Progenitor cell of endocrine pancreas (in vitro differentiated cells): ENCODE measurements at regions not wholly inside any gene's neighbourhood (a gene's known extent, or its start where the extent isn't known, plus 50 kb on each side); places are given as distances from the start of the nearest gene placed in this dataset.

Experiments
- DNase-seq: peaks from one replicate; pipeline ENCODE4 v3.0.0; 2021; ENCODE audit warnings: low spot score; ENCODE audit not compliant: unreplicated experiment
- H3K27ac Mint-ChIP-seq: 2 replicates; pipeline ENCODE4 v1.8.0; 2021; ENCODE audit warnings: mild to moderate bottlenecking, moderate library complexity, mixed read lengths
- H3K27me3 Mint-ChIP-seq: 2 replicates; pipeline ENCODE4 v1.8.0; 2021; ENCODE audit warnings: mixed read lengths
- H3K36me3 Mint-ChIP-seq: 2 replicates; pipeline ENCODE4 v1.8.0; 2022; ENCODE audit warnings: mixed read lengths; ENCODE audit not compliant: insufficient read depth
- H3K4me1 Mint-ChIP-seq: 2 replicates; pipeline ENCODE4 v1.8.0; 2021; ENCODE audit warnings: low read depth, mixed read lengths
- H3K4me3 Mint-ChIP-seq: 2 replicates; pipeline ENCODE4 v1.8.0; 2021; ENCODE audit warnings: low read depth, mild to moderate bottlenecking, moderate library complexity, mixed read lengths
- H3K9me3 Mint-ChIP-seq: 2 replicates; pipeline ENCODE4 v1.8.0; 2021; ENCODE audit warnings: low read depth, mixed read lengths
- CTCF ChIP-seq: fragments of 200-600 bp; sonication (generic); IDR thresholded peaks from one replicate; pipeline ENCODE4 v1.5.0; 2021; ENCODE audit warnings: antibody characterized with exemption, mild to moderate bottlenecking; ENCODE audit not compliant: unreplicated experiment

- H3K4me1 Mint-ChIP-seq: peaks cover 2% of the 10 kb centered on the region
- no peaks in the 10 kb centered on the region for H3K36me3 Mint-ChIP-seq
- TF ChIP-seq CTCF: no peak
- no peak for DNase-seq
- peaks cover 4% of the 10 kb centered on the region for H3K27me3 Mint-ChIP-seq
- H3K27ac Mint-ChIP-seq: no peak overlapping the region
- H3K9me3 Mint-ChIP-seq: no peaks in the 10 kb centered on the region
- H3K4me3 Mint-ChIP-seq: no peak overlapping the region
Measured at GRCh38 chr11:33417121-33417520, 159.9 kb downstream of the HIPK3 start.

DNA sequence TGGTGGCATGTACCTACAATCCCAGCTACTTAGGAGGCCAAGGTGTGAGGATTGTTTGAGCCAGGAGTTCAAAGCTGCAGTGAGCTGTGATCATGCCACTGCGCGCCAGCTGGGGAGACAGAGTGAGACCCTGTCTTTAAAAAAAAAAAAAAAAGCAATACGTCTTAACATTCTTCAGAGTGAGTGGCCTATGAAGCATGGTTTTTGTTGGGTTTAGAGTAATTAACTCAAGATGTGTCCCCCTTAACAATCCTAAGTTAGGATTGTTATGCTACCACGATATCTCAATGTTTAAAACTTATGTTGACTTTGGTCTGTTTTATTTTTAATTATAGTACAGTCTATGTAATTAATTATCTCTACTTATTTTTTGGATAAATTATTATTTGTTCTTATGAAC is 156.1 kb downstream of the HIPK3 start:
- no peak overlapping the region for H3K4me3 Mint-ChIP-seq
- no peak for DNase-seq
- TF ChIP-seq CTCF: no peak
- no peaks in the 10 kb centered on the region for H3K36me3 Mint-ChIP-seq
- H3K9me3 Mint-ChIP-seq: no peaks in the 10 kb centered on the region
- H3K27ac Mint-ChIP-seq: no peak overlapping the region
- H3K27me3 Mint-ChIP-seq: peaks cover 18% of the 10 kb centered on the region
- H3K4me1 Mint-ChIP-seq: no peaks in the 10 kb centered on the region

DNA sequence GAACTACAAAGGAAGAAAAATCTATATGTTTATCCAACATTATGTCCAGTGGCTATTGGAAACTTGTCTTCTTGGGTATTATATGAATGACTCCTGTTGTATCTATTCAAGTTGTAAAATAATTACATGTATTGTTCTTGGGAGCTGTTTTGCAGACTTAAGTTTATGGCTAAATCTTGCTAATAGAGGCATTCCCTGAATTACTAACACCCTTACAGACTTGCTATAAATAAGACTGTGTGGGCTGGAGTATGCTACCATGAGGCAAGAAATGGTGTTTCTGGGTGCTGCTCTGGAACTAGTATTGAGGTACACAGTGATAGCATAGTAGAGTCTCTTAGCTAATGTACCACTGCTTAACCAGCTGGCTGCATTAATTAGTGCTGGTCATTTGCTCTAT is 155.1 kb downstream of the HIPK3 start:
- Mint-ChIP-seq H3K9me3 (no peaks in the 10 kb centered on the region), H3K27ac (no peak overlapping the region), H3K4me1 (no peaks in the 10 kb centered on the region), H3K4me3 (no peak overlapping the region), H3K27me3 (peaks cover 21% of the 10 kb centered on the region), H3K36me3 (no peaks in the 10 kb centered on the region)
- no peak for DNase-seq
- no peak for TF ChIP-seq CTCF

DNA sequence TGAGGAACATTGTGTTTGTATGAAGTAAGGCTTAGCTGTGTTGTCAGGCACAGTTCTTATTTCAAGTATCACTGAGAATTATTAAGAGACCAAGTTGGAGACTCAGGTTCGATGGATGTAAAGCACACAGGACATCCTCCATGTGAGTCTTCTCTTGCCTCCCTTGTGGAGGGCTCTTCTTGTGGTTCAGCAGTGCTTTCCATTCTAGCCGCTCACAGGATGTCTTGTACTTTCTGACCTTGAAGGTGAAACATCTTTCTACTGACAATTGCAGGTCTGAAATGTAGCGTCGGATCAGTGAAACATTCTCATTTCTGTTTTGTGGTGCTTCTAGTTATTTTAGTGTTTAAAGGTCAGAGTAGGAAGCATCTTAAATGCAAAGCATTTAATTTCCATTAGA is 154.6 kb downstream of the HIPK3 start:
- H3K4me3 Mint-ChIP-seq: no peak overlapping the region
- H3K27me3 Mint-ChIP-seq: peaks cover 21% of the 10 kb centered on the region
- no peaks in the 10 kb centered on the region for H3K9me3 Mint-ChIP-seq
- no peak overlapping the region for H3K27ac Mint-ChIP-seq
- H3K4me1 Mint-ChIP-seq: no peaks in the 10 kb centered on the region
- no peak for DNase-seq
- no peak for TF ChIP-seq CTCF
- H3K36me3 Mint-ChIP-seq: no peaks in the 10 kb centered on the region

- TF ChIP-seq CTCF: no peak
- no peak for DNase-seq
- no peak overlapping the region for H3K4me3 Mint-ChIP-seq
- no peaks in the 10 kb centered on the region for H3K9me3 Mint-ChIP-seq
- H3K27me3 Mint-ChIP-seq: peaks cover 21% of the 10 kb centered on the region
- H3K4me1 Mint-ChIP-seq: no peaks in the 10 kb centered on the region
- H3K27ac Mint-ChIP-seq: no peak overlapping the region
- H3K36me3 Mint-ChIP-seq: no peaks in the 10 kb centered on the region
Measured at GRCh38 chr11:33410086-33410765, 153.0 kb downstream of the HIPK3 start.
